HepG2 (cell line): ENCODE measurements at regions not wholly inside any gene's neighbourhood (a gene's known extent, or its start where the extent isn't known, plus 50 kb on each side); places are given as distances from the start of the nearest gene placed in this dataset.

Source experiments
- ATAC-seq: fragments of 200-7000 bp; cut with Tn5 transposase; 3 replicates; pipeline ENCODE4 v1.9.1; 2020; ENCODE audit warnings: mild to moderate bottlenecking, moderate library complexity
- BruUV-seq: library from RNA; stranded (reverse); fragments of 400-500 nt; replicated peaks from 2 replicates; lab custom pipeline; 2021; lab: Mats Ljungman, UMichigan
- CTCF ChIA-PET: fragments of 300-600 bp; formaldehyde crosslinking; extraction: SDS; loops from one replicate; lab custom pipeline; 2021; ENCODE audit warnings: low total read pairs, inconsistent platforms, low intra/inter-chr PET ratio; lab: Yijun Ruan, JAX
- POLR2A ChIA-PET: fragments of 350-600 bp; sonication (Branson Sonifier 250); formaldehyde crosslinking; loops from one replicate; lab custom pipeline; 2020; ENCODE audit warnings: antibody characterized with exemption, inconsistent platforms; lab: Yijun Ruan, JAX
- DNase-seq: peaks from one replicate; pipeline ENCODE4 v3.0.0-alpha.2; 2015; ENCODE audit warnings: low spot score
- FAIRE-seq: peaks from 3 replicates; lab custom pipeline; 2011; peaks lifted over from hg19 to GRCh38; lab: Jason Lieb, UNC
- H2AFZ ChIP-seq: one replicate; pipeline ENCODE4 v1.6.1; 2011; ENCODE audit warnings: low read length, inconsistent platforms
- H3K27ac ChIP-seq: fragments of 300-600 bp; 3 replicates; pipeline ENCODE4 v1.8.0; 2011; ENCODE audit warnings: mixed run types, mild to moderate bottlenecking, mixed read lengths, low read length, inconsistent platforms; ENCODE audit not compliant: insufficient read depth; ENCODE audit errors: extremely low read length
- H3K27me3 ChIP-seq, 2 experiments: fragments of 200-600 bp in 1 of 2; 2 replicates in 1 of 2; 3 replicates in 1 of 2; pipeline versions ENCODE4 v1.6.0 to v1.8.0; 2011; ENCODE audit warnings: low read length in 2 of 2, mild to moderate bottlenecking in 2 of 2, moderate library complexity in 2 of 2, inconsistent platforms in 1 of 2; ENCODE audit not compliant: insufficient read depth in 2 of 2, control insufficient read depth in 1 of 2
- H3K36me3 ChIP-seq, 2 experiments: fragments of 200-600 bp in 1 of 2; replicated peaks in 1 of 2; 2 replicates in 1 of 2; 3 replicates in 1 of 2; pipeline versions ENCODE4 v1.5.1 to v1.8.0; 2011; ENCODE audit warnings: low read length in 2 of 2, inconsistent platforms in 1 of 2; ENCODE audit not compliant: insufficient read depth in 2 of 2, control insufficient read depth in 1 of 2
- H3K4me1 ChIP-seq: 2 replicates; pipeline ENCODE4 v1.5.1; 2012; ENCODE audit warnings: low read length, inconsistent platforms; ENCODE audit not compliant: insufficient read depth
- H3K4me2 ChIP-seq: 2 replicates; pipeline ENCODE4 v1.6.0; 2011; ENCODE audit warnings: low read depth, low read length, inconsistent platforms
- H3K4me3 ChIP-seq, 3 experiments: fragments of 200-600 bp in 1 of 3; sonication (generic), shearing (Covaris generic) in 1 of 3; replicated peaks in 1 of 3; 2 replicates each; pipeline ENCODE4 v1.5.1; 2011 to 2016; ENCODE audit warnings: low read length in 3 of 3, inconsistent platforms in 2 of 3, low read depth in 2 of 3, mild to moderate bottlenecking in 2 of 3, control low read depth in 1 of 3, mixed read lengths in 1 of 3; ENCODE audit not compliant: insufficient read depth in 1 of 3
- H3K79me2 ChIP-seq: one replicate; pipeline ENCODE4 v1.6.1; 2011; ENCODE audit warnings: low read length, inconsistent platforms; ENCODE audit not compliant: insufficient read depth
- H3K9ac ChIP-seq: 2 replicates; pipeline ENCODE4 v1.6.0; 2011; ENCODE audit warnings: mild to moderate bottlenecking, low read depth, low read length, inconsistent platforms; ENCODE audit not compliant: insufficient read depth
- H3K9me3 ChIP-seq: 2 replicates; pipeline ENCODE4 v1.5.1; 2012; ENCODE audit warnings: mild to moderate bottlenecking, low read length
- H4K20me1 ChIP-seq: 2 replicates; pipeline ENCODE4 v1.6.0; 2011; ENCODE audit warnings: inconsistent platforms, mild to moderate bottlenecking, low read length, moderate library complexity; ENCODE audit not compliant: insufficient read depth
- ELF3 ChIP-seq: IDR thresholded peaks from 2 replicates; pipeline ENCODE4 v1.6.1; 2016; ENCODE audit warnings: missing genetic modification reagents, missing compliant biosample characterization
- GATAD2A ChIP-seq: IDR thresholded peaks from 2 replicates; pipeline ENCODE4 v1.6.1; 2016
- HIVEP1 ChIP-seq: sonication (generic); formaldehyde crosslinking; IDR thresholded peaks from 2 replicates; pipeline ENCODE4 v1.4.0; 2020; ENCODE audit warnings: mild to moderate bottlenecking, missing genetic modification reagents
- MAFF ChIP-seq: IDR thresholded peaks from 2 replicates; pipeline ENCODE4 v1.6.1; 2011; ENCODE audit warnings: low read depth, low read length, improper control_type of control experiment
- MAFK ChIP-seq, 2 experiments: IDR thresholded peaks in 1 of 2; conservative IDR thresholded peaks in 1 of 2; 2 replicates each; pipeline ENCODE4 v1.6.1; 2011; ENCODE audit warnings: improper control_type of control experiment in 2 of 2, low read length in 2 of 2
- NFE2L2 ChIP-seq: fragments of 150-350 bp; IDR thresholded peaks from 2 replicates; pipeline ENCODE4 v1.6.1; 2014; ENCODE audit warnings: low read length
- ZNF781 ChIP-seq: sonication (generic); formaldehyde crosslinking; IDR thresholded peaks from 2 replicates; pipeline ENCODE4 v1.5.1; 2020; ENCODE audit warnings: borderline replicate concordance, mild to moderate bottlenecking, missing genetic modification reagents; ENCODE audit errors: not compliant biosample characterization
- WGBS: methylation state at CpG from one replicate; pipeline ENCODE4 v1.1.6; 2017; ENCODE audit warnings: low lambda C conversion rate; 5-methylcytosine and 5-hydroxymethylcytosine counted together
- in situ Hi-C: cut with HindIII; loops from 2 replicates; pipeline ENCODE4 v1.10.0; 2017; ENCODE audit warnings: low pct_unique_long_range_greater_than_20kb; ENCODE audit not compliant: extremely low pct_ligation_motif_present
- intact Hi-C: fragments of 100-400 bp; cut with micrococcal nuclease; formaldehyde crosslinking; loops from one replicate; pipeline ENCODE4 v1.10.0; 2022; ENCODE audit not compliant: unreplicated experiment
- TF ChIP-seq, protein P1 (sequence below): sonication (generic); formaldehyde crosslinking; IDR thresholded peaks from 2 replicates; pipeline ENCODE4 v1.4.0; 2020; ENCODE audit warnings: missing genetic modification reagents, borderline replicate concordance

DNA sequence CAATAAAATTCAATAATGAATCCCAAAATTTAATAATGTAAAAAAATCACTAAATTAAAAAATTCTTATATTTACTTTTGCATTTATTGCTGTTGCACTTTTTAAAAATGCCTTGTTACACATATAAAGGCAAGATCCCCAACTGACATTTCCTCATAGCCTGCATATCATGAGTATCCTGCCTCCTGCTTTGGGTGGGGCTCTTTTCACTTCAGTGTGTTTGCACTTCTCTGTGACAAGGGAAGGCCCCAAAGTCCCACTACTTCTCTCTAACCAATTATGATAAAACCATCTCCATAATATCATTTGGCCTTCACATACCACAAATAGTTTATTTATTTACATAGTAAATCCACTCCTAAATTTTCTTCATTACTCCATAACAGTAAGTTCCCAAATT lies 446.1 kb upstream of the MARCKS start:
- Histone ChIP-seq H3K4me1 (no peaks in the 10 kb centered on the region), H4K20me1 (no peaks in the 10 kb centered on the region), H3K79me2 (no peaks in the 10 kb centered on the region), H3K9ac (no peak overlapping the region), H3K9me3 (no peaks in the 10 kb centered on the region), H3K36me3 (no peaks in the 10 kb centered on the region), H3K27ac (no peak overlapping the region), H3K4me3 (no peak overlapping the region), H2AFZ (no peak overlapping the region), H3K4me2 (no peak overlapping the region), H3K27me3 (no peaks in the 10 kb centered on the region)
- ATAC-seq (no peak), FAIRE-seq (no peak), DNase-seq (peak; percentile 35)
- in situ Hi-C loops (loop anchor here (25.0 kb wide), 1 partner anchor 624 kb away; no protein-coding TSS in a partner anchor), intact Hi-C loops (no loop called here)
- peak; percentile 31; the same call in 1 of the 2 replicates for TF ChIP-seq ELF3
- TF ChIP-seq, protein P1, sequence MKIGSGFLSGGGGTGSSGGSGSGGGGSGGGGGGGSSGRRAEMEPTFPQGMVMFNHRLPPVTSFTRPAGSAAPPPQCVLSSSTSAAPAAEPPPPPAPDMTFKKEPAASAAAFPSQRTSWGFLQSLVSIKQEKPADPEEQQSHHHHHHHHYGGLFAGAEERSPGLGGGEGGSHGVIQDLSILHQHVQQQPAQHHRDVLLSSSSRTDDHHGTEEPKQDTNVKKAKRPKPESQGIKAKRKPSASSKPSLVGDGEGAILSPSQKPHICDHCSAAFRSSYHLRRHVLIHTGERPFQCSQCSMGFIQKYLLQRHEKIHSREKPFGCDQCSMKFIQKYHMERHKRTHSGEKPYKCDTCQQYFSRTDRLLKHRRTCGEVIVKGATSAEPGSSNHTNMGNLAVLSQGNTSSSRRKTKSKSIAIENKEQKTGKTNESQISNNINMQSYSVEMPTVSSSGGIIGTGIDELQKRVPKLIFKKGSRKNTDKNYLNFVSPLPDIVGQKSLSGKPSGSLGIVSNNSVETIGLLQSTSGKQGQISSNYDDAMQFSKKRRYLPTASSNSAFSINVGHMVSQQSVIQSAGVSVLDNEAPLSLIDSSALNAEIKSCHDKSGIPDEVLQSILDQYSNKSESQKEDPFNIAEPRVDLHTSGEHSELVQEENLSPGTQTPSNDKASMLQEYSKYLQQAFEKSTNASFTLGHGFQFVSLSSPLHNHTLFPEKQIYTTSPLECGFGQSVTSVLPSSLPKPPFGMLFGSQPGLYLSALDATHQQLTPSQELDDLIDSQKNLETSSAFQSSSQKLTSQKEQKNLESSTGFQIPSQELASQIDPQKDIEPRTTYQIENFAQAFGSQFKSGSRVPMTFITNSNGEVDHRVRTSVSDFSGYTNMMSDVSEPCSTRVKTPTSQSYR (CRISPR knock-in tag) = no peak
- CTCF ChIA-PET = no interaction called here
- POLR2A ChIA-PET = no interaction called here
- BruUV-seq = no TSS peak

GRCh38 chr6:113412589-113413357 lies 444.4 kb upstream of the MARCKS start:
- DNase-seq (no peak), FAIRE-seq (no peak), ATAC-seq (no peak)
- Histone ChIP-seq H2AFZ (no peak overlapping the region), H3K9me3 (no peaks in the 10 kb centered on the region), H3K79me2 (no peaks in the 10 kb centered on the region), H3K27ac (no peak overlapping the region), H4K20me1 (no peaks in the 10 kb centered on the region), H3K4me3 (no peak overlapping the region), H3K4me1 (no peaks in the 10 kb centered on the region), H3K9ac (no peak overlapping the region), H3K27me3 (no peaks in the 10 kb centered on the region), H3K36me3 (no peaks in the 10 kb centered on the region), H3K4me2 (no peak overlapping the region)
- intact Hi-C loops (no loop called here), in situ Hi-C loops (loop anchor here (25.0 kb wide), 1 partner anchor 625 kb away; no protein-coding TSS in a partner anchor)
- WGBS = 85% methylated on average over 1 of the region's 1 CpG
- CTCF ChIA-PET = no interaction called here
- POLR2A ChIA-PET = no interaction called here
- no TSS peak for BruUV-seq
- TF ChIP-seq GATAD2A (CRISPR knock-in tag) (no peak), MAFF (peak; percentile 60), NFE2L2 (peak; percentile 81), ZNF781 (CRISPR knock-in tag) (no peak), MAFK (conservative IDR thresholded peaks at IDR 0.05 in 1 of 2, IDR thresholded peaks at IDR 0.05 in 1 of 2; ENCODE audit: low read length in 2 of 2) (peak; percentile 72 to 80), HIVEP1 (no peak)
